PFSK-1 (cell line): ENCODE measurements at regions not wholly inside any gene's neighbourhood (a gene's known extent, or its start where the extent isn't known, plus 50 kb on each side); places are given as distances from the start of the nearest gene placed in this dataset.

Source experiments
- FOXP2 ChIP-seq: optimal IDR thresholded peaks from 2 replicates; pipeline ENCODE3; 2011; ENCODE audit warnings: borderline replicate concordance, control low read depth, inconsistent platforms; ENCODE audit not compliant: insufficient read depth; ENCODE audit errors: extremely low read length, extremely low read depth
- POLR2AphosphoS5 ChIP-seq: IDR thresholded peaks from 2 replicates; pipeline ENCODE4 v1.6.1; 2012; ENCODE audit warnings: low read depth, mild to moderate bottlenecking, control low read depth, low read length, moderate library complexity
- SIN3A ChIP-seq: IDR thresholded peaks from 2 replicates; pipeline ENCODE4 v1.6.1; 2012; ENCODE audit warnings: mild to moderate bottlenecking, low read length, moderate library complexity, borderline replicate concordance; ENCODE audit not compliant: insufficient read depth
- TAF1 ChIP-seq: IDR thresholded peaks from 2 replicates; pipeline ENCODE4 v1.6.1; 2012; ENCODE audit warnings: low read length, control low read depth, borderline replicate concordance; ENCODE audit not compliant: insufficient read depth
- TF ChIP-seq, protein P1 (sequence below), 2 experiments: IDR thresholded peaks; 2 replicates each; pipeline versions ENCODE4 v1.6.1 to v1.8.0; 2011 to 2012; ENCODE audit warnings: low read depth in 2 of 2, low read length in 2 of 2, control low read depth in 1 of 2, inconsistent platforms in 1 of 2, mild to moderate bottlenecking in 1 of 2, moderate library complexity in 1 of 2; ENCODE audit not compliant: insufficient read depth in 1 of 2

DNA sequence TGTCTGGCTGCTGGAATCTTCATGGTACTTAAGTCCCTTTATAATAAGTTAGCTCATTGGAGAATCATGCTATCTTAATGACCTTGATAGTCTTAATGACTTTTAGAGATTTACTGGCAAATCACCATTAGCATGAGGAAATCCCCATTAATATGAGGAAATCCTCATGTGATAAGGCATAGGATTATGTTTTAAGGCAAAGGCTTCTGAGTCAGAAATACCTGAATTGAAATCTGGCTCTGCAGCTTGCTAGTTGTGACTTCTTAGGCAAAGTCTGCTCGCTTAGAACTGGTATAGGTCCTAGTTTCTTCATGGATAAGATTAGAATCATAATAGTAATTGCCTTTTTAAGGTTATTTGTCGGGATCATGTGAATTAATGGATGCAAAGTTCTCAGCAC is 190.2 kb upstream of the BANK1 start:
- TF ChIP-seq TAF1 (no peak), SIN3A (no peak), FOXP2 (no peak), POLR2AphosphoS5 (no peak)
- TF ChIP-seq, protein P1, sequence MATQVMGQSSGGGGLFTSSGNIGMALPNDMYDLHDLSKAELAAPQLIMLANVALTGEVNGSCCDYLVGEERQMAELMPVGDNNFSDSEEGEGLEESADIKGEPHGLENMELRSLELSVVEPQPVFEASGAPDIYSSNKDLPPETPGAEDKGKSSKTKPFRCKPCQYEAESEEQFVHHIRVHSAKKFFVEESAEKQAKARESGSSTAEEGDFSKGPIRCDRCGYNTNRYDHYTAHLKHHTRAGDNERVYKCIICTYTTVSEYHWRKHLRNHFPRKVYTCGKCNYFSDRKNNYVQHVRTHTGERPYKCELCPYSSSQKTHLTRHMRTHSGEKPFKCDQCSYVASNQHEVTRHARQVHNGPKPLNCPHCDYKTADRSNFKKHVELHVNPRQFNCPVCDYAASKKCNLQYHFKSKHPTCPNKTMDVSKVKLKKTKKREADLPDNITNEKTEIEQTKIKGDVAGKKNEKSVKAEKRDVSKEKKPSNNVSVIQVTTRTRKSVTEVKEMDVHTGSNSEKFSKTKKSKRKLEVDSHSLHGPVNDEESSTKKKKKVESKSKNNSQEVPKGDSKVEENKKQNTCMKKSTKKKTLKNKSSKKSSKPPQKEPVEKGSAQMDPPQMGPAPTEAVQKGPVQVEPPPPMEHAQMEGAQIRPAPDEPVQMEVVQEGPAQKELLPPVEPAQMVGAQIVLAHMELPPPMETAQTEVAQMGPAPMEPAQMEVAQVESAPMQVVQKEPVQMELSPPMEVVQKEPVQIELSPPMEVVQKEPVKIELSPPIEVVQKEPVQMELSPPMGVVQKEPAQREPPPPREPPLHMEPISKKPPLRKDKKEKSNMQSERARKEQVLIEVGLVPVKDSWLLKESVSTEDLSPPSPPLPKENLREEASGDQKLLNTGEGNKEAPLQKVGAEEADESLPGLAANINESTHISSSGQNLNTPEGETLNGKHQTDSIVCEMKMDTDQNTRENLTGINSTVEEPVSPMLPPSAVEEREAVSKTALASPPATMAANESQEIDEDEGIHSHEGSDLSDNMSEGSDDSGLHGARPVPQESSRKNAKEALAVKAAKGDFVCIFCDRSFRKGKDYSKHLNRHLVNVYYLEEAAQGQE (IDR thresholded peaks at IDR 0.05; ENCODE audit: insufficient read depth in 1 of 2, low read depth in 2 of 2, low read length in 2 of 2): no peak

DNA sequence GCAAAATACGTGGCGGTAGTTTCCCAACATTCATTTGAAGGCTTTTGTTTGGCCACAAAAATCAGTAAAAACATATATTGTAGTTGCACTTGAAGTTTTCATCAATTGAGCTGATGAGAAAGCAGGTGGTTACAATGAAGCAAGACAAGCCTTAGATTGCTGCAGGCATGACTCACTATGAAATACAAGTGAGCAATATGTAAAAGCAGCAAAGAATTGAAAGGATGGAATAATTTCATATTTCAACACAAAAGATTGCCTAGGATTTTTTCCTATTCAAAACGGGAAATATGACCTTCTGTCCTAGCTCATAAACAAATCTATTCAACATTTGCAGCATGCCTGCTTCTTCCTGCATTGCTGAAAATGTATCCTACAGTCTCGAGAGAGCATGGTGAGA is 190.9 kb upstream of the BANK1 start:
- no peak for TF ChIP-seq SIN3A
- TF ChIP-seq FOXP2: no peak
- no peak for TF ChIP-seq TAF1
- TF ChIP-seq, protein P1 (IDR thresholded peaks at IDR 0.05; ENCODE audit: insufficient read depth in 1 of 2, low read depth in 2 of 2, low read length in 2 of 2): no peak
- no peak for TF ChIP-seq POLR2AphosphoS5

DNA sequence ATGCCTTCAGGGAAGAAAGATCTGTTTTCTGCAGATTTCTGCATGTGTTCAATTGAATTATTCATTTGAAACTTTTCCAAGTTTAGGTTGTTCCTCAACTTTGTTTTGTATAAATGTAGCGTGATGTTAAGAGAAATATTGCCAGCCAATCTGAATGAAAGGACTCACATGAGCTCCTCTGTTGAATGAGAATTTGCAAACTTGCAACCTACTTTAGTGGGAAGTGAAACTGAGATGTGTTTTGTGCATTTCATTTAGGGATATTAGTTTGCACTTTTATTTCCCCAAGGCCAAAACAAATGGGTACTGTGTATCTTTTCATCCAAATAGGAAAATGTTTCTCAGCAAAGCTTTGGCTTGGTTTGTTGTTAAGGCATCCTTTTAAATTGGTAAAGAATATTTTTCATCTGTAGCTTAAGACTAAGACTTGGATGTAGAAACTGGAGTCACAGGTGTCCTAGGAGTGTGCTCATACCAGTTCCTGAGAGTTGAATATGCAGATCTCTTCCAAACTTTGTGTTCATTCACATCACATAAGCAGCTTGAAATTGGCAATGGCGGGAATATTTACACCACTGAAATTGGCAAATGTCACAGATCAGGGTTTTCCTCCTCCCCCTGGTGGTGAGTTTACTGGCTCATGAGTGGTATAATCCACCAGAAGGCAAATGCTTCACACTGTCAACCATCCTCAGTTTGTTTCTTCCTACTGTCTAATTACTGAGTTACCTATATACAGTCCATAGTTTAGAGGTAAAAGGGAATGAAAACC is 193.6 kb upstream of the BANK1 start:
- TF ChIP-seq POLR2AphosphoS5 (no peak), SIN3A (no peak), FOXP2 (no peak), TAF1 (no peak)
- TF ChIP-seq, protein P1 (IDR thresholded peaks at IDR 0.05; ENCODE audit: insufficient read depth in 1 of 2, low read depth in 2 of 2, low read length in 2 of 2): no peak

DNA sequence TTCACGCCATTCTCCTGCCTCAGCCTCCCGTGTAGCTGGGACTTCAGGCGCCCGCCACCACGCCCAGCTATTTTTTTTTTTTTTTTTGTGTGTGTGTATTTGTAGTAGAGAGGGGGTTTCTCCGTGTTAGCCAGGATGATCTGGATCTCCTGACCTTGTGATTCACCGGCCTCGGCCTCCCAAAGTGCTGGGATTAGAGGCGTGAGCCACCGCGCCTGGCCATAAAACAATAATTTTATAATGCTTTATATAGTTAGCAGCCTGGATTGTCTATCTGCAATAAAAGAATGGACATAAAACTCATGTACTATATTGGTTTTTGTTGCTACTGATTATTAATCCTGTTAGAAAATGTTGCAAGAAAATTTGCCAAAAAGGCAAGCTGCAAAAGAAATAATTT is 195.9 kb upstream of the BANK1 start:
- TF ChIP-seq, protein P1 (IDR thresholded peaks at IDR 0.05; ENCODE audit: insufficient read depth in 1 of 2, low read depth in 2 of 2, low read length in 2 of 2): no peak
- no peak for TF ChIP-seq POLR2AphosphoS5
- TF ChIP-seq FOXP2: no peak
- no peak for TF ChIP-seq TAF1
- TF ChIP-seq SIN3A: no peak

DNA sequence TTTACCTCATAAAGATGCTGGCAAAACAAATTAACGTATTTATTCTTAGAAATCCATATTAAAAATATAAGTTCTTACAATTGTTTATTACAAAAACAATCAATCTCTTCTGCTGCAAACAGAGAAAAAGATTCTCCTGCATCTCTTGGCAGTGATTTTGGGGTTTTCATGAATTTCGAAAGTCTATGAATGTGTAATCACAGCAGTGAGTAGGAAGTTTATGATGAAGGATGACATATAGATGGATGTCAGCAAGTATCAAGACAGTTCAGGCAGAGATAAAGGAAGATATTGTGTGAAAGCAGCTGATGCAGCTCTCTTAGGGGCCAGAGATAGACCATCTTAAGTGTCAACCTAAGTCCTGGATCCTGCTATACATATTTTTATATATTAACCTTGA is 196.9 kb upstream of the BANK1 start:
- TF ChIP-seq SIN3A (no peak), FOXP2 (no peak), POLR2AphosphoS5 (no peak), TAF1 (no peak)
- TF ChIP-seq, protein P1 (IDR thresholded peaks at IDR 0.05; ENCODE audit: insufficient read depth in 1 of 2, low read depth in 2 of 2, low read length in 2 of 2): no peak
